Adipocyte (in vitro differentiated cells): ENCODE measurements at regions not wholly inside any gene's neighbourhood (a gene's known extent, or its start where the extent isn't known, plus 50 kb on each side); places are given as distances from the start of the nearest gene placed in this dataset.
A peak's percentile ranks its signal among the peaks of the same experiment; 100 is the strongest.

Experiments used
- DNase-seq: peaks from one replicate; pipeline ENCODE4 v3.0.0-alpha.2; 2015; ENCODE audit warnings: low read depth
- H3K27me3 ChIP-seq: replicated peaks from 2 replicates; pipeline ENCODE4 v1.7.0; 2013; ENCODE audit warnings: mild to moderate bottlenecking, low read length, moderate library complexity; ENCODE audit not compliant: control insufficient read depth, insufficient read depth
- H3K36me3 ChIP-seq: 2 replicates; pipeline ENCODE4 v1.7.0; 2013; ENCODE audit warnings: low read length, mild to moderate bottlenecking, moderate library complexity; ENCODE audit not compliant: control insufficient read depth, insufficient read depth, severe bottlenecking
- H3K4me1 ChIP-seq: 2 replicates; pipeline ENCODE4 v1.7.0; 2013; ENCODE audit warnings: mild to moderate bottlenecking, low read length, moderate library complexity; ENCODE audit not compliant: control insufficient read depth, insufficient read depth
- H3K4me3 ChIP-seq: 2 replicates; pipeline ENCODE4 v1.7.0; 2013; ENCODE audit warnings: mild to moderate bottlenecking, low read length, moderate library complexity
- H3K9ac ChIP-seq: 2 replicates; pipeline ENCODE4 v1.7.0; 2013; ENCODE audit warnings: mild to moderate bottlenecking, low read length, moderate library complexity
- H3K9me3 ChIP-seq: 2 replicates; pipeline ENCODE4 v1.7.0; 2013; ENCODE audit warnings: mild to moderate bottlenecking, low read length, moderate library complexity; ENCODE audit not compliant: control insufficient read depth

DNA sequence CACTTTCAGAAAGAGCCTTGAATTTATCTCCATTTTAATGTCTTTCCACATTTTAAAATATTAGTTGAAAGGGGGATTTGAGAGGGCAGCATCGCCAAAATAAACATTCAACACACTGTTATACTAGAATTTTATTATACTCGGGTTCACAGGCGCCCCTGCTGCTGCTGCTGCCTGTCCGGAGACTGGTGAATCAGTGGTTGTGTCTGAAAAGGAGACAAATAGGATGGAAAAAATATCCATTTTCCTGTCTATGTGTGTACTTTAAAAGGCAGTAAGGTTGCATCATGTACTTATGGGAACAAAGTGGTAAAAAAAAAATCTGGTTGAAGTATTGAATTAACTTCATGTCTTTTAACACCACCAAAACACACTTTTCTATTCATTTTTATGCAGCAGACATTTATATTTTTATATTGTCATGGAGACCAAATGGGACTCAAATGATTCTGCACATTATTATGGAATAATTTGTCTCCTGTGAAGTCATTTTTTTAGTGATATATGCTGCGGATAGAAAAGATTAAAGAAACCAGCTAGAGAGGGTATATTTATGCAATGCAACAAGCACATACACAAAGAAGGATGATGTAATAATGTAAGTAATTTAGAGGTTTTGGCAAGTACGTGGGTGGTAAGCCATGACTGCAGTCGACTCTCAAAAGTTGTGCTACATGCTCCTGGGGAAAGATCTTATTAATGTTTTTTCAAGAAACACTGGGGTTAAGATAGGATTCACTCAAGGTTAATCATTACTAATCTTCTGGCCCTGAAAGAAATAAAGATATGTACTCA lies 759.0 kb upstream of the SOX9 start:
- peak; percentile 5 for DNase-seq
- peaks cover 4% of the 10 kb centered on the region for H3K9me3 ChIP-seq
- H3K36me3 ChIP-seq, result no peaks in the 10 kb centered on the region
- H3K4me1 ChIP-seq, result peaks cover 5% of the 10 kb centered on the region
- no peak overlapping the region for H3K4me3 ChIP-seq
- no peaks in the 10 kb centered on the region for H3K27me3 ChIP-seq
- no peak overlapping the region for H3K9ac ChIP-seq

GRCh38 chr17:71363661-71364060 lies 757.2 kb upstream of the SOX9 start:
- H3K4me1 ChIP-seq, result peaks cover 5% of the 10 kb centered on the region
- H3K27me3 ChIP-seq, result no peaks in the 10 kb centered on the region
- no peak overlapping the region for H3K4me3 ChIP-seq
- DNase-seq, result no peak
- no peak overlapping the region for H3K9ac ChIP-seq
- no peaks in the 10 kb centered on the region for H3K36me3 ChIP-seq
- no peaks in the 10 kb centered on the region for H3K9me3 ChIP-seq

GRCh38 chr17:71371809-71372208 lies 749.0 kb upstream of the SOX9 start:
- Histone ChIP-seq H3K9me3 (no peaks in the 10 kb centered on the region), H3K27me3 (no peaks in the 10 kb centered on the region), H3K4me1 (no peaks in the 10 kb centered on the region), H3K9ac (no peak overlapping the region), H3K36me3 (no peaks in the 10 kb centered on the region), H3K4me3 (no peak overlapping the region)
- no peak for DNase-seq

GRCh38 chr17:71375948-71376347 lies 744.9 kb upstream of the SOX9 start:
- no peak overlapping the region for H3K9ac ChIP-seq
- H3K27me3 ChIP-seq, result no peaks in the 10 kb centered on the region
- no peak overlapping the region for H3K4me3 ChIP-seq
- no peaks in the 10 kb centered on the region for H3K4me1 ChIP-seq
- no peak for DNase-seq
- H3K36me3 ChIP-seq, result no peaks in the 10 kb centered on the region
- H3K9me3 ChIP-seq, result no peaks in the 10 kb centered on the region

GRCh38 chr17:71376933-71377332 lies 743.9 kb upstream of the SOX9 start:
- Histone ChIP-seq H3K9me3 (no peaks in the 10 kb centered on the region), H3K36me3 (no peaks in the 10 kb centered on the region), H3K9ac (no peak overlapping the region), H3K27me3 (no peaks in the 10 kb centered on the region), H3K4me3 (no peak overlapping the region), H3K4me1 (peaks cover 9% of the 10 kb centered on the region)
- no peak for DNase-seq

GRCh38 chr17:71378036-71378435 lies 742.8 kb upstream of the SOX9 start:
- Histone ChIP-seq H3K4me1 (peaks cover 20% of the 10 kb centered on the region), H3K9ac (no peak overlapping the region), H3K27me3 (no peaks in the 10 kb centered on the region), H3K9me3 (no peaks in the 10 kb centered on the region), H3K4me3 (no peak overlapping the region), H3K36me3 (no peaks in the 10 kb centered on the region)
- no peak for DNase-seq

DNA sequence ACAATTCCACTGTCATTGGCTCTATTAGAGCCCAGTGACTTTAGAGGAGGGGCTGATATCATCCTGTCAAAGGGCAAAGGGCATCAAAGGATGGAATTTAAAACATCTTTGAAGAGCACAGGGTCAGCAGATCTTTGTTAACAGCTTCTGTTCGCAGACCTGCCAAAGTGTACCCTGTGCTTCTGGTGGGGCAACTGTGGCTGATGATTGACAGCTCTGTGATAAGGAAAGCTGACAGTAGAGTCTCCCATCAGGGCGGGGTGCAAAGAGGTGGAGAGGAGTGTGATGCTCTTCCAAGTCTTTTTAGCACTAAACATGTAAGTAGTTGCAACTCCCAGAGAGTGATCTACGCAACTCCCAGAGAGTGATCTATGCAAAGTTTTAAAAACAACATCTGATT lies 742.1 kb upstream of the SOX9 start:
- no peak for DNase-seq
- no peaks in the 10 kb centered on the region for H3K27me3 ChIP-seq
- H3K4me1 ChIP-seq, result peaks cover 24% of the 10 kb centered on the region
- no peaks in the 10 kb centered on the region for H3K36me3 ChIP-seq
- H3K9ac ChIP-seq, result no peak overlapping the region
- no peak overlapping the region for H3K4me3 ChIP-seq
- H3K9me3 ChIP-seq, result no peaks in the 10 kb centered on the region

GRCh38 chr17:71379512-71379911 lies 741.3 kb upstream of the SOX9 start:
- Histone ChIP-seq H3K4me3 (no peak overlapping the region), H3K36me3 (no peaks in the 10 kb centered on the region), H3K4me1 (peaks cover 28% of the 10 kb centered on the region), H3K27me3 (no peaks in the 10 kb centered on the region), H3K9ac (no peak overlapping the region), H3K9me3 (no peaks in the 10 kb centered on the region)
- no peak for DNase-seq

DNA sequence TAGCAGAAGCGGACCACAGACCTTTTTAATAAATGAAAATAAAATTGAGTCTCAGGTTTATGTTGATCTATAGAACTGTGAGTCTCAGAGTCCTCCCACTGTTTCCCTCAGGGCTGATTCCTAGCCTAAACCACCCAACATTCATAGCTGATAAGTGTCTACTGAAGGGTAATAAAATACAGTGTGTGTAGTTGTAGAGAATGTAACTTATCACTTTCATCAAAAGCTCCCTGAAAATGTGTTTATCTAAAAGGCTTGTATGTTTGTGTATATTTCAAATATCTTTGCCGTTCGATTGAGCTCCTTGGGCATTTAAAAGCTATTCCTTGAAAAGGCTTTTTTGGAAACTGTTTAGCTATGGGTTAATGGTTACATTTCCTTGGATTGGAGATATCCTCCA lies 740.3 kb upstream of the SOX9 start:
- no peak for DNase-seq
- H3K4me3 ChIP-seq, result no peak overlapping the region
- no peaks in the 10 kb centered on the region for H3K9me3 ChIP-seq
- no peaks in the 10 kb centered on the region for H3K36me3 ChIP-seq
- H3K27me3 ChIP-seq, result no peaks in the 10 kb centered on the region
- H3K9ac ChIP-seq, result no peak overlapping the region
- H3K4me1 ChIP-seq, result peaks cover 28% of the 10 kb centered on the region

DNA sequence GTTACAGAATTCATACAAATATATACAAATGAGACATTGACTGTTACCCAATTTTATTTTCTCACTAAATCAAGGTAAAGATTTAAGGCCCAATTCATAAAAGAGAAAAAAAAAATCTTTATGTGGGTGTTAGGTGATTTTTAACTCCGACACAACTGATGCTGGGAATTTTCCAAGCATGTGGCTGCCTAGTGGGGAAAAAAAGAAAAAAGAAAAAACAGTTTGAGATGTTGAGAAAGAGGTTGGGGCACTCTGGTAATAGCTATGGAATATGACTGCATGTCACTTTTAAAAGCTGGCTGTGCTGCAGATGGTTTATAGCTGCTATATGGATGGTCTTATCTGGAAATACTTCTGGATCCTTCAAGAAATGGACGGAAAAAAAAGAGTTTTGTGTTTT lies 739.9 kb upstream of the SOX9 start:
- Histone ChIP-seq H3K9me3 (no peaks in the 10 kb centered on the region), H3K36me3 (no peaks in the 10 kb centered on the region), H3K4me3 (no peak overlapping the region), H3K27me3 (no peaks in the 10 kb centered on the region), H3K9ac (no peak overlapping the region), H3K4me1 (peaks cover 28% of the 10 kb centered on the region)
- no peak for DNase-seq

- Histone ChIP-seq H3K36me3 (no peaks in the 10 kb centered on the region), H3K4me3 (peak overlapping the region; percentile 57), H3K4me1 (peaks cover 28% of the 10 kb centered on the region), H3K9me3 (no peaks in the 10 kb centered on the region), H3K9ac (peak overlapping the region; percentile 12), H3K27me3 (no peaks in the 10 kb centered on the region)
- no peak for DNase-seq
Measured at GRCh38 chr17:71383091-71383490, 737.7 kb upstream of the SOX9 start.

- H3K4me1 ChIP-seq, result peaks cover 15% of the 10 kb centered on the region
- DNase-seq, result no peak
- H3K9ac ChIP-seq, result no peak overlapping the region
- no peak overlapping the region for H3K4me3 ChIP-seq
- H3K36me3 ChIP-seq, result no peaks in the 10 kb centered on the region
- no peaks in the 10 kb centered on the region for H3K9me3 ChIP-seq
- H3K27me3 ChIP-seq, result no peaks in the 10 kb centered on the region
Measured at GRCh38 chr17:71387456-71387855, 733.4 kb upstream of the SOX9 start.
